K562 (cell line): ENCODE measurements at regions not wholly inside any gene's neighbourhood (a gene's known extent, or its start where the extent isn't known, plus 50 kb on each side); places are given as distances from the start of the nearest gene placed in this dataset.

Source experiments
- ATAC-seq: fragments of 200-7000 bp; cut with Tn5 transposase; 3 replicates; pipeline ENCODE4 v1.9.1; 2020; ENCODE audit warnings: moderate library complexity
- BruUV-seq: library from RNA; stranded (reverse); fragments of 400-500 nt; replicated peaks from 2 replicates; lab custom pipeline; 2021; lab: Mats Ljungman, UMichigan
- CTCF ChIA-PET: fragments of 300-600 bp; formaldehyde crosslinking; extraction: SDS; loops from one replicate; lab custom pipeline; 2021; ENCODE audit warnings: low intra/inter-chr PET ratio; lab: Yijun Ruan, JAX
- POLR2A ChIA-PET: fragments of 300-600, 350-650 bp; sonication (Branson Sonifier 250); formaldehyde crosslinking; extraction: SDS; loops from one replicate; lab custom pipeline; 2021; ENCODE audit warnings: antibody characterized with exemption, inconsistent platforms; lab: Yijun Ruan, JAX
- DNase-seq, 4 experiments: peaks; one replicate each; pipeline versions ENCODE4 v3.0.0 to v3.0.0-alpha.2; 2011 to 2018; ENCODE audit warnings: low spot score in 3 of 4, mixed read lengths in 3 of 4; ENCODE audit errors: extremely low read depth in 1 of 4
- FAIRE-seq: peaks from 2 replicates; lab custom pipeline; 2011; peaks lifted over from hg19 to GRCh38; lab: Jason Lieb, UNC
- H2AFZ ChIP-seq: 2 replicates; pipeline ENCODE4 v1.6.0; 2011; ENCODE audit warnings: low read depth, low read length, control low read depth, inconsistent platforms
- H3K27ac ChIP-seq: fragments of 200-600 bp; 3 replicates; pipeline ENCODE4 v1.8.0; 2011; ENCODE audit warnings: low read depth, mild to moderate bottlenecking, control low read depth, inconsistent platforms, low read length, moderate library complexity, mixed read lengths; ENCODE audit errors: extremely low read depth
- H3K27me3 ChIP-seq, 2 experiments: fragments of 300-600 bp in 1 of 2; 2 replicates in 1 of 2; 3 replicates in 1 of 2; pipeline versions ENCODE4 v1.6.0 to v1.8.0; 2011; ENCODE audit warnings: inconsistent platforms in 2 of 2, low read length in 2 of 2, mild to moderate bottlenecking in 1 of 2, mixed read lengths in 1 of 2, moderate library complexity in 1 of 2; ENCODE audit not compliant: control insufficient read depth in 2 of 2, insufficient read depth in 2 of 2
- H3K36me3 ChIP-seq: fragments of 300-600 bp; 3 replicates; pipeline ENCODE4 v1.8.0; 2011; ENCODE audit warnings: mild to moderate bottlenecking, low read length, inconsistent platforms; ENCODE audit not compliant: control insufficient read depth, insufficient read depth
- H3K4me1 ChIP-seq, 2 experiments: fragments of 200-600 bp in 1 of 2; replicated peaks in 1 of 2; 2 replicates in 1 of 2; 3 replicates in 1 of 2; pipeline versions ENCODE4 v1.5.1 to v1.8.0; 2011; ENCODE audit warnings: inconsistent platforms in 2 of 2, low read length in 2 of 2, mild to moderate bottlenecking in 1 of 2, mixed read lengths in 1 of 2, moderate library complexity in 1 of 2; ENCODE audit not compliant: control insufficient read depth in 2 of 2, insufficient read depth in 2 of 2
- H3K4me2 ChIP-seq: 2 replicates; pipeline ENCODE4 v1.6.1; 2011; ENCODE audit warnings: low read length, control low read depth, inconsistent platforms, mixed read lengths; ENCODE audit not compliant: insufficient read depth
- H3K4me3 ChIP-seq: fragments of 200-600 bp; sonication (generic), shearing (Covaris generic); 2 replicates; pipeline ENCODE4 v1.5.1; 2016; ENCODE audit warnings: control low read depth, inconsistent platforms
- H3K79me2 ChIP-seq: fragments of 200-600 bp; 3 replicates; pipeline ENCODE4 v1.8.0; 2011; ENCODE audit warnings: low read length, inconsistent platforms; ENCODE audit not compliant: control insufficient read depth, insufficient read depth
- H3K9ac ChIP-seq, 2 experiments: 2 replicates each; pipeline versions ENCODE4 v1.6.0 to v1.6.1; 2011; ENCODE audit warnings: low read depth in 2 of 2, low read length in 2 of 2, control low read depth in 1 of 2, inconsistent platforms in 1 of 2, mild to moderate bottlenecking in 1 of 2, mixed read lengths in 1 of 2; ENCODE audit not compliant: insufficient read depth in 1 of 2
- H3K9me1 ChIP-seq: one replicate; pipeline ENCODE4 v1.6.0; 2011; ENCODE audit warnings: inconsistent platforms, mild to moderate bottlenecking, low read length, moderate library complexity; ENCODE audit not compliant: control insufficient read depth, insufficient read depth
- H3K9me3 ChIP-seq: replicated peaks from 2 replicates; pipeline ENCODE4 v1.5.1; 2011; ENCODE audit warnings: low read depth, low read length, inconsistent platforms; ENCODE audit not compliant: control insufficient read depth, insufficient read depth
- H4K20me1 ChIP-seq: replicated peaks from 2 replicates; pipeline ENCODE4 v1.6.1; 2011; ENCODE audit warnings: low read length, inconsistent platforms, mixed read lengths; ENCODE audit not compliant: control insufficient read depth, insufficient read depth
- ELF2 ChIP-seq: fragments of 250-450 bp; sonication (Bioruptor Pico); IDR thresholded peaks from 2 replicates; pipeline ENCODE4 v1.5.0; 2021; ENCODE audit warnings: mild to moderate bottlenecking
- EP300 ChIP-seq: IDR thresholded peaks from 2 replicates; pipeline ENCODE4 v1.6.1; 2012; ENCODE audit warnings: low read length, improper control_type of control experiment
- FOXA3 ChIP-seq, 2 experiments: fragments of 450-650 bp in 1 of 2; sonication (generic) in 1 of 2; formaldehyde crosslinking; IDR thresholded peaks in 1 of 2; conservative IDR thresholded peaks in 1 of 2; 2 replicates each; pipeline versions ENCODE4 v1.4.0 to v1.8.0; 2020 to 2022; ENCODE audit warnings: mild to moderate bottlenecking in 2 of 2, missing genetic modification reagents in 1 of 2
- GTF2F1 ChIP-seq: IDR thresholded peaks from 2 replicates; pipeline ENCODE4 v1.6.1; 2011; ENCODE audit warnings: low read depth, low read length, improper control_type of control experiment
- IFI16 ChIP-seq: fragments of 250-450 bp; sonication (Bioruptor Pico); IDR thresholded peaks from 2 replicates; pipeline ENCODE4 v2.1.2; 2022; ENCODE audit warnings: mild to moderate bottlenecking, inconsistent platforms
- MYBL2 ChIP-seq, 2 experiments: fragments of 450-650 bp in 1 of 2; sonication (generic) in 1 of 2; formaldehyde crosslinking in 1 of 2; IDR thresholded peaks; 2 replicates each; pipeline versions ENCODE4 v1.6.1 to v1.8.1; 2017 to 2022; ENCODE audit warnings: borderline replicate concordance in 1 of 2, inconsistent platforms in 1 of 2, low read depth in 1 of 2, mild to moderate bottlenecking in 1 of 2, missing genetic modification reagents in 1 of 2, moderate library complexity in 1 of 2
- MYC ChIP-seq, 2 experiments: fragments of 250-450 bp in 1 of 2; sonication (Bioruptor Pico) in 1 of 2; IDR thresholded peaks; 2 replicates each; pipeline versions ENCODE4 v1.5.1 to v1.6.1; 2012 to 2021; ENCODE audit warnings: low read depth in 2 of 2, borderline replicate concordance in 1 of 2, improper control_type of control experiment in 1 of 2, low read length in 1 of 2, mild to moderate bottlenecking in 1 of 2, moderate library complexity in 1 of 2
- NR2C2 ChIP-seq, 2 experiments: fragments of 200-800 bp in 1 of 2; sonication (Bioruptor generic) in 1 of 2; sonication (generic) in 1 of 2; formaldehyde crosslinking in 1 of 2; IDR thresholded peaks; 2 replicates each; pipeline versions ENCODE4 v1.6.1 to v1.8.0; 2016 to 2022; ENCODE audit warnings: mild to moderate bottlenecking in 1 of 2, missing compliant biosample characterization in 1 of 2, missing genetic modification characterization in 1 of 2, missing genetic modification reagents in 1 of 2
- POLR3A ChIP-seq: IDR thresholded peaks from 2 replicates; pipeline ENCODE4 v1.6.1; 2011; ENCODE audit warnings: borderline replicate concordance, mild to moderate bottlenecking, moderate library complexity; ENCODE audit not compliant: insufficient read length, insufficient read depth; ENCODE audit errors: extremely low read depth
- PRMT5 ChIP-seq: sonication (generic); formaldehyde crosslinking; IDR thresholded peaks from 2 replicates; pipeline ENCODE4 v1.5.0; 2020; ENCODE audit warnings: missing genetic modification reagents
- SMAD2 ChIP-seq: fragments of 150-350 bp; IDR thresholded peaks from 2 replicates; pipeline ENCODE4 v1.6.1; 2014; ENCODE audit warnings: low read depth, mild to moderate bottlenecking, low read length
- SMAD4 ChIP-seq: fragments of 250-450 bp; sonication (Bioruptor Pico); conservative IDR thresholded peaks from 2 replicates; pipeline ENCODE4 v1.8.0; 2021; ENCODE audit warnings: inconsistent platforms, mild to moderate bottlenecking, moderate library complexity
- TARDBP ChIP-seq: fragments of 450-650 bp; IDR thresholded peaks from 2 replicates; pipeline ENCODE4 v1.6.1; 2016
- TCF3 ChIP-seq: sonication (generic); formaldehyde crosslinking; IDR thresholded peaks from 2 replicates; pipeline ENCODE4 v1.4.0; 2020; ENCODE audit warnings: mild to moderate bottlenecking, missing genetic modification reagents
- TRIM28 ChIP-seq: fragments of 450-650 bp; IDR thresholded peaks from 2 replicates; pipeline ENCODE4 v1.6.1; 2017
- ZEB2 ChIP-seq: fragments of 450-650 bp; IDR thresholded peaks from 2 replicates; pipeline ENCODE4 v1.6.1; 2016
- ZNF551 ChIP-seq: fragments of 250-450 bp; sonication (Bioruptor Pico); IDR thresholded peaks from 2 replicates; pipeline ENCODE4 v1.5.0; 2021; ENCODE audit warnings: mild to moderate bottlenecking, moderate library complexity
- ZNF583 ChIP-seq: fragments of 250-450 bp; sonication (Bioruptor Pico); IDR thresholded peaks from 2 replicates; pipeline ENCODE4 v1.4.0; 2020
- WGBS: fragments of 100-300 bp; shearing (Covaris generic); methylation state at CpG from one replicate; pipeline ENCODE4 v1.1.6; 2016; ENCODE audit warnings: low coverage, mixed read lengths; ENCODE audit not compliant: insufficient coverage; ENCODE audit errors: missing lambda C conversion rate; 5-methylcytosine and 5-hydroxymethylcytosine counted together
- in situ Hi-C: fragments of 300-500 bp; cut with MboI; formaldehyde crosslinking; loops from 4 replicates; pipeline ENCODE4 v1.15.0; 2018; ENCODE audit warnings: inconsistent platforms, mixed read lengths
- intact Hi-C: fragments of 100-400 bp; cut with micrococcal nuclease; formaldehyde crosslinking; loops from 2 replicates; pipeline ENCODE4 v1.14.2; 2022
- TF ChIP-seq, protein P1 (sequence below): sonication (generic); formaldehyde crosslinking; IDR thresholded peaks from 2 replicates; pipeline ENCODE4 v1.8.0; 2022; ENCODE audit warnings: mild to moderate bottlenecking, missing genetic modification reagents
- TF ChIP-seq, protein P2 (sequence below): fragments of 250-450 bp; sonication (Bioruptor Pico); IDR thresholded peaks from 2 replicates; pipeline ENCODE4 v1.8.0; 2021; ENCODE audit warnings: mild to moderate bottlenecking, moderate library complexity

DNA sequence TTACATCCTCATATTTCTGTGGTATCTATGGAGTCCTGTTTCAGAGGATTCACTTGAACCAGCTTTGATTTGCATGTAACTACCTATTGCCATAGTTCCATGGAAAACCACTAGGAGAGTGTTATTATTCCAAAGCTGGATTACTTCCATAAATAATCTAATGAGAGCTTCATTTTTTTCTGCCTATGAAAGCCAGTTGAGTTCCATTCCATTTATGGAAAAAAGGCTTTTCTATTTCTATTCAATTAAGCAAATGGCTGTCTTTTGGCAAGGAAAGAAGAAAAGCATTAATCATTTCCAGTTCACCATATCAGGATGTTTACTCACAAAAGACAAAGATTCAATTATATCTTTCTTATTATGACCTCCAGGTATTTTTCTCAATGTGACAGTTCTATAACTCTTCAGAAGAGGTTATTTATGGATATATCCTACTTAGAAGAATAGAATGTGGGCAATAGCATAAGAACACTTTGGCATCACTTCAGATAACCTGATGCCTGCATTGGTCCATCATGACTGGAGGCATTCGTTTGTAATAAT, 259.9 kb upstream of the ZPLD1 start:
- H3K4me1 ChIP-seq = no peaks in the 10 kb centered on the region
- in situ Hi-C loops (no loop called here), intact Hi-C loops (no loop called here)
- H2AFZ ChIP-seq = no peak overlapping the region
- ATAC-seq (no peak), FAIRE-seq (no peak), DNase-seq (no peak)
- H3K27ac ChIP-seq = no peak overlapping the region
- H3K9me3 ChIP-seq = no peaks in the 10 kb centered on the region
- no peak overlapping the region for H3K4me2 ChIP-seq
- no peak overlapping the region for H3K4me3 ChIP-seq
- 7% methylated on average over 1 of the region's 1 CpG for WGBS
- TF ChIP-seq, protein P1, sequence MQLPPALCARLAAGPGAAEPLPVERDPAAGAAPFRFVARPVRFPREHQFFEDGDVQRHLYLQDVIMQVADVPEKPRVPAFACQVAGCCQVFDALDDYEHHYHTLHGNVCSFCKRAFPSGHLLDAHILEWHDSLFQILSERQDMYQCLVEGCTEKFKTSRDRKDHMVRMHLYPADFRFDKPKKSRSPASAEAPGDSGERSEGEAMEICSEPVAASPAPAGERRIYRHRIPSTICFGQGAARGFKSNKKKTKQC = no peak
- no peak for TF ChIP-seq ZNF583 (CRISPR knock-in tag)
- no peak for TF ChIP-seq NR2C2 (CRISPR knock-in tag; IDR thresholded peaks at IDR 0.05)
- TF ChIP-seq NR2C2 (tag; IDR thresholded peaks at IDR 0.05) = no peak
- TF ChIP-seq TARDBP = no peak
- TF ChIP-seq ZEB2 = no peak
- TF ChIP-seq EP300 = no peak
- TF ChIP-seq TRIM28 = no peak
- TF ChIP-seq FOXA3 (CRISPR knock-in tag; conservative IDR thresholded peaks at IDR 0.05 in 1 of 2, IDR thresholded peaks at IDR 0.05 in 1 of 2) = no peak
- TF ChIP-seq, protein P2, sequence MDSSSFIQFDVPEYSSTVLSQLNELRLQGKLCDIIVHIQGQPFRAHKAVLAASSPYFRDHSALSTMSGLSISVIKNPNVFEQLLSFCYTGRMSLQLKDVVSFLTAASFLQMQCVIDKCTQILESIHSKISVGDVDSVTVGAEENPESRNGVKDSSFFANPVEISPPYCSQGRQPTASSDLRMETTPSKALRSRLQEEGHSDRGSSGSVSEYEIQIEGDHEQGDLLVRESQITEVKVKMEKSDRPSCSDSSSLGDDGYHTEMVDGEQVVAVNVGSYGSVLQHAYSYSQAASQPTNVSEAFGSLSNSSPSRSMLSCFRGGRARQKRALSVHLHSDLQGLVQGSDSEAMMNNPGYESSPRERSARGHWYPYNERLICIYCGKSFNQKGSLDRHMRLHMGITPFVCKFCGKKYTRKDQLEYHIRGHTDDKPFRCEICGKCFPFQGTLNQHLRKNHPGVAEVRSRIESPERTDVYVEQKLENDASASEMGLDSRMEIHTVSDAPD (CRISPR knock-in tag) = no peak
- TF ChIP-seq SMAD2 = no peak
- TF ChIP-seq SMAD4 (CRISPR knock-in tag) = no peak
- no peak for TF ChIP-seq PRMT5 (CRISPR knock-in tag)
- no peak for TF ChIP-seq MYC (IDR thresholded peaks at IDR 0.05; ENCODE audit: low read depth, low read length)
- no peak for TF ChIP-seq MYC (CRISPR knock-in tag; IDR thresholded peaks at IDR 0.05; ENCODE audit: borderline replicate concordance, low read depth)
- no peak for TF ChIP-seq GTF2F1
- TF ChIP-seq ZNF551 (CRISPR knock-in tag) = no peak
- TF ChIP-seq IFI16 (CRISPR knock-in tag) = no peak
- no peak for TF ChIP-seq TCF3 (CRISPR knock-in tag)
- no peak for TF ChIP-seq POLR3A
- TF ChIP-seq ELF2 = no peak
- TF ChIP-seq MYBL2 (IDR thresholded peaks at IDR 0.05; ENCODE audit: low read depth) = no peak
- no peak for TF ChIP-seq MYBL2 (CRISPR knock-in tag; IDR thresholded peaks at IDR 0.05; ENCODE audit: borderline replicate concordance)
- H4K20me1 ChIP-seq = no peaks in the 10 kb centered on the region
- no peaks in the 10 kb centered on the region for H3K79me2 ChIP-seq
- no peaks in the 10 kb centered on the region for H3K9me1 ChIP-seq
- ChIA-PET POLR2A (no interaction called here), CTCF (no interaction called here)
- H3K9ac ChIP-seq = no peak overlapping the region
- no peaks in the 10 kb centered on the region for H3K27me3 ChIP-seq
- no peaks in the 10 kb centered on the region for H3K36me3 ChIP-seq
- BruUV-seq = no TSS peak
